K562 (cell line): ENCODE measurements at regions not wholly inside any gene's neighbourhood (a gene's known extent, or its start where the extent isn't known, plus 50 kb on each side); places are given as distances from the start of the nearest gene placed in this dataset.

Source experiments
- ATAC-seq: fragments of 200-7000 bp; cut with Tn5 transposase; 3 replicates; pipeline ENCODE4 v1.9.1; 2020; ENCODE audit warnings: moderate library complexity
- BruUV-seq: library from RNA; stranded (reverse); fragments of 400-500 nt; replicated peaks from 2 replicates; lab custom pipeline; 2021; lab: Mats Ljungman, UMichigan
- CTCF ChIA-PET: fragments of 300-600 bp; formaldehyde crosslinking; extraction: SDS; loops from one replicate; lab custom pipeline; 2021; ENCODE audit warnings: low intra/inter-chr PET ratio; lab: Yijun Ruan, JAX
- POLR2A ChIA-PET: fragments of 300-600, 350-650 bp; sonication (Branson Sonifier 250); formaldehyde crosslinking; extraction: SDS; loops from one replicate; lab custom pipeline; 2021; ENCODE audit warnings: antibody characterized with exemption, inconsistent platforms; lab: Yijun Ruan, JAX
- DNase-seq, 4 experiments: peaks; one replicate each; pipeline versions ENCODE4 v3.0.0 to v3.0.0-alpha.2; 2011 to 2018; ENCODE audit warnings: low spot score in 3 of 4, mixed read lengths in 3 of 4; ENCODE audit errors: extremely low read depth in 1 of 4
- FAIRE-seq: peaks from 2 replicates; lab custom pipeline; 2011; peaks lifted over from hg19 to GRCh38; lab: Jason Lieb, UNC
- H2AFZ ChIP-seq: 2 replicates; pipeline ENCODE4 v1.6.0; 2011; ENCODE audit warnings: low read depth, low read length, control low read depth, inconsistent platforms
- H3K27ac ChIP-seq: fragments of 200-600 bp; 3 replicates; pipeline ENCODE4 v1.8.0; 2011; ENCODE audit warnings: low read depth, mild to moderate bottlenecking, control low read depth, inconsistent platforms, low read length, moderate library complexity, mixed read lengths; ENCODE audit errors: extremely low read depth
- H3K27me3 ChIP-seq, 2 experiments: fragments of 300-600 bp in 1 of 2; 2 replicates in 1 of 2; 3 replicates in 1 of 2; pipeline versions ENCODE4 v1.6.0 to v1.8.0; 2011; ENCODE audit warnings: inconsistent platforms in 2 of 2, low read length in 2 of 2, mild to moderate bottlenecking in 1 of 2, mixed read lengths in 1 of 2, moderate library complexity in 1 of 2; ENCODE audit not compliant: control insufficient read depth in 2 of 2, insufficient read depth in 2 of 2
- H3K36me3 ChIP-seq: fragments of 300-600 bp; 3 replicates; pipeline ENCODE4 v1.8.0; 2011; ENCODE audit warnings: mild to moderate bottlenecking, low read length, inconsistent platforms; ENCODE audit not compliant: control insufficient read depth, insufficient read depth
- H3K4me1 ChIP-seq, 2 experiments: fragments of 200-600 bp in 1 of 2; replicated peaks in 1 of 2; 2 replicates in 1 of 2; 3 replicates in 1 of 2; pipeline versions ENCODE4 v1.5.1 to v1.8.0; 2011; ENCODE audit warnings: inconsistent platforms in 2 of 2, low read length in 2 of 2, mild to moderate bottlenecking in 1 of 2, mixed read lengths in 1 of 2, moderate library complexity in 1 of 2; ENCODE audit not compliant: control insufficient read depth in 2 of 2, insufficient read depth in 2 of 2
- H3K4me2 ChIP-seq: 2 replicates; pipeline ENCODE4 v1.6.1; 2011; ENCODE audit warnings: low read length, control low read depth, inconsistent platforms, mixed read lengths; ENCODE audit not compliant: insufficient read depth
- H3K4me3 ChIP-seq: fragments of 200-600 bp; sonication (generic), shearing (Covaris generic); 2 replicates; pipeline ENCODE4 v1.5.1; 2016; ENCODE audit warnings: control low read depth, inconsistent platforms
- H3K79me2 ChIP-seq: fragments of 200-600 bp; 3 replicates; pipeline ENCODE4 v1.8.0; 2011; ENCODE audit warnings: low read length, inconsistent platforms; ENCODE audit not compliant: control insufficient read depth, insufficient read depth
- H3K9ac ChIP-seq, 2 experiments: 2 replicates each; pipeline versions ENCODE4 v1.6.0 to v1.6.1; 2011; ENCODE audit warnings: low read depth in 2 of 2, low read length in 2 of 2, control low read depth in 1 of 2, inconsistent platforms in 1 of 2, mild to moderate bottlenecking in 1 of 2, mixed read lengths in 1 of 2; ENCODE audit not compliant: insufficient read depth in 1 of 2
- H3K9me1 ChIP-seq: one replicate; pipeline ENCODE4 v1.6.0; 2011; ENCODE audit warnings: inconsistent platforms, mild to moderate bottlenecking, low read length, moderate library complexity; ENCODE audit not compliant: control insufficient read depth, insufficient read depth
- H3K9me3 ChIP-seq: replicated peaks from 2 replicates; pipeline ENCODE4 v1.5.1; 2011; ENCODE audit warnings: low read depth, low read length, inconsistent platforms; ENCODE audit not compliant: control insufficient read depth, insufficient read depth
- H4K20me1 ChIP-seq: replicated peaks from 2 replicates; pipeline ENCODE4 v1.6.1; 2011; ENCODE audit warnings: low read length, inconsistent platforms, mixed read lengths; ENCODE audit not compliant: control insufficient read depth, insufficient read depth
- CBX3 ChIP-seq, 2 experiments: IDR thresholded peaks; 1 replicate in 1 of 2; 2 replicates in 1 of 2; pipeline ENCODE4 v1.6.1; 2012; ENCODE audit warnings: inconsistent platforms in 2 of 2, low read length in 2 of 2, borderline replicate concordance in 1 of 2, control low read depth in 1 of 2
- ELF4 ChIP-seq: fragments of 450-650 bp; formaldehyde crosslinking; IDR thresholded peaks from 2 replicates; pipeline ENCODE4 v1.4.0; 2022; ENCODE audit warnings: missing genetic modification characterization
- FOXO4 ChIP-seq: fragments of 450-650 bp; formaldehyde crosslinking; IDR thresholded peaks from 2 replicates; pipeline ENCODE4 v1.4.0; 2020; ENCODE audit warnings: mild to moderate bottlenecking, moderate library complexity
- HCFC1 ChIP-seq: IDR thresholded peaks from 2 replicates; pipeline ENCODE4 v1.6.1; 2012; ENCODE audit warnings: low read depth, low read length, improper control_type of control experiment
- HSF4 ChIP-seq: fragments of 250-450 bp; sonication (Bioruptor Pico); IDR thresholded peaks from 2 replicates; pipeline ENCODE4 v2.1.2; 2022; ENCODE audit warnings: mild to moderate bottlenecking, moderate library complexity, borderline replicate concordance
- KLF13 ChIP-seq: fragments of 450-650 bp; IDR thresholded peaks from 2 replicates; pipeline ENCODE4 v1.6.1; 2016; ENCODE audit warnings: missing genetic modification characterization, low read depth, mild to moderate bottlenecking, missing compliant biosample characterization, moderate library complexity, borderline replicate concordance
- MAFK ChIP-seq: IDR thresholded peaks from 2 replicates; pipeline ENCODE4 v1.6.1; 2011; ENCODE audit warnings: low read length, improper control_type of control experiment
- NFRKB ChIP-seq: fragments of 450-650 bp; IDR thresholded peaks from 2 replicates; pipeline ENCODE4 v1.6.1; 2016; ENCODE audit warnings: low read depth
- NUFIP1 ChIP-seq: fragments of 450-650 bp; IDR thresholded peaks from 2 replicates; pipeline ENCODE4 v1.6.1; 2018; ENCODE audit not compliant: partially characterized antibody
- SMARCE1 ChIP-seq: fragments of 450-650 bp; IDR thresholded peaks from 2 replicates; pipeline ENCODE4 v1.7.1; 2016; ENCODE audit warnings: mild to moderate bottlenecking
- TCFL5 ChIP-seq: fragments of 250-450 bp; sonication (Bioruptor Pico); conservative IDR thresholded peaks from 2 replicates; pipeline ENCODE4 v1.6.1; 2021; ENCODE audit warnings: mild to moderate bottlenecking, moderate library complexity, matching md5 sums
- YBX1 ChIP-seq: fragments of 450-650 bp; IDR thresholded peaks from 2 replicates; pipeline ENCODE4 v1.7.1; 2016; ENCODE audit warnings: mild to moderate bottlenecking
- ZNF165 ChIP-seq: fragments of 250-450 bp; sonication (Bioruptor Pico); IDR thresholded peaks from 2 replicates; pipeline ENCODE4 v1.4.0; 2020; ENCODE audit warnings: borderline replicate concordance
- ZNF431 ChIP-seq: sonication (generic); formaldehyde crosslinking; IDR thresholded peaks from 2 replicates; pipeline ENCODE4 v1.8.0; 2022; ENCODE audit warnings: mild to moderate bottlenecking, missing genetic modification reagents
- ZNF584 ChIP-seq: fragments of 200-800 bp; sonication (Bioruptor generic); IDR thresholded peaks from 2 replicates; pipeline ENCODE4 v1.6.1; 2016; ENCODE audit warnings: low read depth, mild to moderate bottlenecking, missing genetic modification characterization, missing compliant biosample characterization
- ZNF699 ChIP-seq: fragments of 250-450 bp; sonication (Bioruptor Pico); IDR thresholded peaks from 2 replicates; pipeline ENCODE4 v1.8.0; 2021; ENCODE audit warnings: mild to moderate bottlenecking, moderate library complexity; ENCODE audit not compliant: insufficient replicate concordance
- ZZZ3 ChIP-seq: fragments of 450-650 bp; IDR thresholded peaks from 2 replicates; pipeline ENCODE4 v1.6.1; 2016; ENCODE audit warnings: antibody characterized with exemption, mild to moderate bottlenecking, moderate library complexity
- WGBS: fragments of 100-300 bp; shearing (Covaris generic); methylation state at CpG from one replicate; pipeline ENCODE4 v1.1.6; 2016; ENCODE audit warnings: low coverage, mixed read lengths; ENCODE audit not compliant: insufficient coverage; ENCODE audit errors: missing lambda C conversion rate; 5-methylcytosine and 5-hydroxymethylcytosine counted together
- in situ Hi-C: fragments of 300-500 bp; cut with MboI; formaldehyde crosslinking; loops from 4 replicates; pipeline ENCODE4 v1.15.0; 2018; ENCODE audit warnings: inconsistent platforms, mixed read lengths
- intact Hi-C: fragments of 100-400 bp; cut with micrococcal nuclease; formaldehyde crosslinking; loops from 2 replicates; pipeline ENCODE4 v1.14.2; 2022
- TF ChIP-seq, protein P1 (sequence below): fragments of 250-450 bp; sonication (Bioruptor Pico); IDR thresholded peaks from 2 replicates; pipeline ENCODE4 v1.8.0; 2021; ENCODE audit warnings: moderate library complexity, mild to moderate bottlenecking, inconsistent platforms

DNA sequence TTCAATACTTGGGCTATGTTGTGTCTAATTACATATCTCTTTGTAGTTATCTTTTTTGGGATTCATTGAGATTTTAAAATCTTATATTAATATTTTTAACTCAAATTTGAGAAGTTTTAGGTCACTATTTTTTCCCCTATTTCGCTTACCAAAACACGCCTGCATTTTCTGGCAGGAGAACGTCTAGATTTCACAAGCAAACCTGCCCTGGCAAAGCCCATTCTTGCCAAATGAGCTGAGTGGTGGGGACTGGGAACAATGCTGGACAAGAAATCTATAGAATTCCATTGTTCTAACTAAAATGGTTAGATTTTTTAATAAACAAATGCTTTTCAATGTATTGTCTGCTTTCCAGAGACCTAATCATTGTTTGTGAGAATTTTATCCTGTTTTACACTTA is 1283.7 kb upstream of the RAG2 start:
- TF ChIP-seq ZNF584 (CRISPR knock-in tag) (no peak), ZNF165 (CRISPR knock-in tag) (no peak), TCFL5 (no peak), CBX3 (IDR thresholded peaks at IDR 0.05; ENCODE audit: borderline replicate concordance in 1 of 2, low read length in 2 of 2) (no peak), HCFC1 (no peak), SMARCE1 (no peak), KLF13 (tag) (no peak), YBX1 (no peak), ZNF699 (no peak), NFRKB (no peak), ZZZ3 (no peak), ELF4 (CRISPR knock-in tag) (no peak), NUFIP1 (no peak), ZNF431 (no peak), HSF4 (CRISPR knock-in tag) (no peak), MAFK (no peak), FOXO4 (CRISPR knock-in tag) (no peak)
- TF ChIP-seq, protein P1, sequence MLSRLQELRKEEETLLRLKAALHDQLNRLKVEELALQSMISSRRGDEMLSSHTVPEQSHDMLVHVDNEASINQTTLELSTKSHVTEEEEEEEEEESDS (CRISPR knock-in tag), result no peak
- no peak for FAIRE-seq
- Histone ChIP-seq H3K27me3 (no peaks in the 10 kb centered on the region), H3K36me3 (no peaks in the 10 kb centered on the region), H3K27ac (no peak overlapping the region), H3K4me2 (no peak overlapping the region), H3K4me3 (no peak overlapping the region), H2AFZ (no peak overlapping the region), H3K9ac (no peak overlapping the region), H3K9me3 (no peaks in the 10 kb centered on the region), H4K20me1 (no peaks in the 10 kb centered on the region), H3K4me1 (no peaks in the 10 kb centered on the region), H3K9me1 (no peaks in the 10 kb centered on the region), H3K79me2 (no peaks in the 10 kb centered on the region)
- intact Hi-C loops, result no loop called here
- in situ Hi-C loops, result no loop called here
- ChIA-PET CTCF (no interaction called here), POLR2A (no interaction called here)
- BruUV-seq, result no TSS peak
- no peak for ATAC-seq
- DNase-seq, result no peak
- WGBS, result 0% methylated on average over 3 of the region's 3 CpGs
